RWPE1 (cell line): ENCODE measurements at regions not wholly inside any gene's neighbourhood (a gene's known extent, or its start where the extent isn't known, plus 50 kb on each side); places are given as distances from the start of the nearest gene placed in this dataset.
A peak's percentile ranks its signal among the peaks of the same experiment; 100 is the strongest.

Experiments
- CTCF ChIA-PET: fragments of 350-600 bp; sonication (Branson Sonifier 250); formaldehyde crosslinking; extraction: SDS; loops from one replicate; lab custom pipeline; 2021; lab: Yijun Ruan, JAX
- POLR2A ChIA-PET: fragments of 400-600 bp; formaldehyde crosslinking; extraction: SDS; loops from one replicate; lab custom pipeline; 2020; ENCODE audit warnings: antibody characterized with exemption; ENCODE audit not compliant: low non-redundant PET; lab: Yijun Ruan, JAX
- DNase-seq: peaks from one replicate; pipeline ENCODE4 v3.0.0; 2012; ENCODE audit warnings: low spot score
- H3K27ac ChIP-seq: fragments of 450-650 bp; 2 replicates; pipeline ENCODE4 v1.5.1; 2017
- TF ChIP-seq, protein P1 (sequence below): fragments of 450-650 bp; conservative IDR thresholded peaks from 2 replicates; pipeline ENCODE4 v1.5.1; 2017; ENCODE audit warnings: low read depth, mild to moderate bottlenecking

GRCh38 chr6:2534406-2535042, 216.2 kb downstream of the MYLK4 start:
- H3K27ac ChIP-seq = no peak overlapping the region
- POLR2A ChIA-PET = no interaction called here
- TF ChIP-seq, protein P1, sequence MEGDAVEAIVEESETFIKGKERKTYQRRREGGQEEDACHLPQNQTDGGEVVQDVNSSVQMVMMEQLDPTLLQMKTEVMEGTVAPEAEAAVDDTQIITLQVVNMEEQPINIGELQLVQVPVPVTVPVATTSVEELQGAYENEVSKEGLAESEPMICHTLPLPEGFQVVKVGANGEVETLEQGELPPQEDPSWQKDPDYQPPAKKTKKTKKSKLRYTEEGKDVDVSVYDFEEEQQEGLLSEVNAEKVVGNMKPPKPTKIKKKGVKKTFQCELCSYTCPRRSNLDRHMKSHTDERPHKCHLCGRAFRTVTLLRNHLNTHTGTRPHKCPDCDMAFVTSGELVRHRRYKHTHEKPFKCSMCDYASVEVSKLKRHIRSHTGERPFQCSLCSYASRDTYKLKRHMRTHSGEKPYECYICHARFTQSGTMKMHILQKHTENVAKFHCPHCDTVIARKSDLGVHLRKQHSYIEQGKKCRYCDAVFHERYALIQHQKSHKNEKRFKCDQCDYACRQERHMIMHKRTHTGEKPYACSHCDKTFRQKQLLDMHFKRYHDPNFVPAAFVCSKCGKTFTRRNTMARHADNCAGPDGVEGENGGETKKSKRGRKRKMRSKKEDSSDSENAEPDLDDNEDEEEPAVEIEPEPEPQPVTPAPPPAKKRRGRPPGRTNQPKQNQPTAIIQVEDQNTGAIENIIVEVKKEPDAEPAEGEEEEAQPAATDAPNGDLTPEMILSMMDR = no peak
- DNase-seq = no peak
- CTCF ChIA-PET = no interaction called here

DNA sequence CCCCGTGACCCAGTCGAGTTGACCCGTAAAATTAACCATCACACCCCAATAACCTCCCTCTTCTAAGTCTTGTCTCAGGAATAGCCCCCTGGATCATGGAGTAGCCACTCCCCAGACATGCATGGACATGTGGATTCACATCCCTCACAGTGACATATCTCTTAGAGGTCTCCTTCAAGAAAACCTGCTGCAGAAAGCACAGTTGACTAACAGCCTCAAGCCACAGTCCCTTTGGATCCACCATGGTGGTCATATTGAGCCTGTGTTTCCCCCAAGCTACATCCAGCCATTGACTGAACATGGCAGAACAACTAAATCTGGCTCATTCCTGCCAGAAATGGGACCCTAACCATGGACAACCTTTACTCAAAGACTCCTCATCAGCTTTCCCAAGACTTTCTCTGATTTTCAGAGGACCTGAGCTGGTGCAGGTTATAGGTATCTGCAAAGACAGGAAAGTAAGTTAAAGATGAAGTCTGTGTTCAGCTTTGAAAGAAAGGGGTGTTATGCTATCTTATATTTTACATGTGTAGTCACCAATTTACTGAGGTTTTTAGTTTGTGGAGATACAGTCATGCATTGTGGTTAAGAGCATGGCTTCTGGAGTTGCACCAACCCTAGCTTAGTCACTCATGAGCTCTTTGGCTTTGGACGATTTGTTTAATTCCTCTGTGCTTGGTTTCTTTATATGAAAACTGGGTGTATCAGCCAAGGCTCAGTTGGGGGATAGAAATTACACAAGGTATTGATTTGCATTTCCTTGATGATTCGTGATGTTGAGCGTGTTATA, 219.1 kb downstream of the MYLK4 start:
- H3K27ac ChIP-seq = no peak overlapping the region
- DNase-seq = peak; percentile 31
- ChIA-PET POLR2A (no interaction called here), CTCF (no interaction called here)
- TF ChIP-seq, protein P1 = no peak

- TF ChIP-seq, protein P1 = no peak
- DNase-seq = no peak
- ChIA-PET POLR2A (no interaction called here), CTCF (no interaction called here)
- no peak overlapping the region for H3K27ac ChIP-seq
Measured at GRCh38 chr6:2529211-2529719, 221.5 kb downstream of the MYLK4 start.

DNA sequence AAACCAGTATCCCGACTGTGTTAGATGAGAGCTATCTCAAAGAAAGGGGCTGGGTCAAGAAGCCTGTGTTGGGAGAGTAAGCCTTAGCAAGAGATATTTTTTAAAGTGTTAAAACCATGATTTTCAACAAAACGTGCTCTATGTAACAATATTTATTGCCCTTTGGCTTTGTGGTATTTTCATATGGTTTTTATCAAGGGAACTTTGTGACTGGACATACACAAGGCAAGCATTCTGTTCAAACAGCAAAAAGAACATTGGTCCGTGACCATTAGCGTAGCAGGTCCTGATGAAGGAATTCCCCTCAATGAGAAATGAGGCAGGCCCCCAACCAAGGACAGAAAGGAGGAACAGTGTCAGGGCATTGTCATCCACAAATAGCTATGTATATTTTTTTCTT, 222.6 kb downstream of the MYLK4 start:
- TF ChIP-seq, protein P1 = no peak
- ChIA-PET POLR2A (no interaction called here), CTCF (interaction anchor here (0.6 to 0.7 kb wide), 2 partner anchors 429 to 887 kb away, joined by 3 read pairs; no protein-coding TSS in a partner anchor)
- no peak for DNase-seq
- H3K27ac ChIP-seq = no peak overlapping the region

- no peak for DNase-seq
- CTCF ChIA-PET = no interaction called here
- POLR2A ChIA-PET = interaction anchor here (0.6 kb wide), 1 partner anchor 668 kb away, joined by 4 read pairs; no protein-coding TSS in a partner anchor
- H3K27ac ChIP-seq = no peak overlapping the region
- TF ChIP-seq, protein P1 = no peak
Measured at GRCh38 chr6:2526766-2527165, 224.0 kb downstream of the MYLK4 start.

DNA sequence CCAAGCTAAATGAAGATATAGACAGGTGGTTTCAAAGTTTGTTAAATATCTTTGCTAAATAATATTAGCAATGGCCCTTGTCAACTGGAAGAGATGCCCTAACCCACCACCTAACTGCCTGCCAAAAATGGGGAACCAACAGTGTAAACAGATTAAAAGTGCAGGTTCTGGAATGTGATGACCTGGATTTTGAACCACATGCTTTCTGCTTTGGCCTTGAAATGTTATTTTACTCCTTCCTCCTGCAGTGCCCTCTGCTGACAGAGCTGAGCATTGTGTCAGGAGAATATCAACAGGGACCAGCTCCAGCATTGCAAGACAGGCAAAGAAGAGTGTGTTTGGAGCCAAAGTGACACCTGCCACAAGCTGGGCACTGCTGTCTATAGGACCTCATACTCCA, 226.6 kb downstream of the MYLK4 start:
- H3K27ac ChIP-seq = no peak overlapping the region
- no peak for DNase-seq
- CTCF ChIA-PET = no interaction called here
- TF ChIP-seq, protein P1 = no peak
- POLR2A ChIA-PET = no interaction called here
